H1 (cell line): ENCODE measurements at regions not wholly inside any gene's neighbourhood (a gene's known extent, or its start where the extent isn't known, plus 50 kb on each side); places are given as distances from the start of the nearest gene placed in this dataset.

Experiments used
- CTCF ChIA-PET: fragments of 300-600 bp; sonication (Branson Sonifier 250); formaldehyde crosslinking; loops from one replicate; lab custom pipeline; 2021; ENCODE audit not compliant: partially characterized antibody; lab: Charles Lee
- POLR2A ChIA-PET: fragments of 300-600 bp; sonication (Branson Sonifier 250); formaldehyde crosslinking; loops from one replicate; lab custom pipeline; 2021; ENCODE audit warnings: inconsistent platforms; ENCODE audit not compliant: partially characterized antibody; lab: Charles Lee
- DNase-seq, 2 experiments: peaks; one replicate each; pipeline versions ENCODE4 v3.0.0 to v3.0.0-alpha.2; 2010 to 2022; ENCODE audit warnings: low spot score in 2 of 2, low read depth in 1 of 2, mixed read lengths in 1 of 2
- FAIRE-seq: peaks from 2 replicates; lab custom pipeline; 2011; peaks lifted over from hg19 to GRCh38; lab: Jason Lieb, UNC
- H2AFZ ChIP-seq: 2 replicates; pipeline ENCODE4 v1.8.1; 2012; ENCODE audit warnings: low read length, inconsistent platforms
- H2AK5ac ChIP-seq: 2 replicates; pipeline ENCODE4 v1.6.1; 2013; ENCODE audit warnings: low read depth, low read length
- H2BK120ac ChIP-seq: replicated peaks from 2 replicates; pipeline ENCODE3; 2013; ENCODE audit warnings: low read depth, low read length, inconsistent platforms
- H2BK12ac ChIP-seq: 2 replicates; pipeline ENCODE4 v1.6.1; 2013; ENCODE audit warnings: low read depth, low read length
- H2BK15ac ChIP-seq: 2 replicates; pipeline ENCODE4 v1.6.1; 2013; ENCODE audit warnings: low read length
- H2BK20ac ChIP-seq: 2 replicates; pipeline ENCODE4 v1.6.1; 2013; ENCODE audit warnings: low read length
- H2BK5ac ChIP-seq: 2 replicates; pipeline ENCODE4 v1.6.1; 2013; ENCODE audit warnings: low read depth, low read length
- H3K14ac ChIP-seq: 2 replicates; pipeline ENCODE4 v1.6.1; 2013; ENCODE audit warnings: inconsistent platforms; ENCODE audit not compliant: insufficient read length
- H3K18ac ChIP-seq: 2 replicates; pipeline ENCODE4 v1.6.1; 2013; ENCODE audit warnings: low read length; ENCODE audit errors: extremely low read depth
- H3K23ac ChIP-seq: 2 replicates; pipeline ENCODE4 v1.6.1; 2013; ENCODE audit warnings: inconsistent platforms; ENCODE audit not compliant: insufficient read length
- H3K23me2 ChIP-seq: 2 replicates; pipeline ENCODE4 v1.6.1; 2013; ENCODE audit warnings: low read depth, low read length
- H3K27ac ChIP-seq: 2 replicates; pipeline ENCODE4 v1.6.1; 2011; ENCODE audit warnings: low read depth, low read length, inconsistent platforms
- H3K27me3 ChIP-seq, 4 experiments: replicated peaks in 1 of 4; 1 replicate in 1 of 4; 2 replicates in 3 of 4; pipeline versions ENCODE4 v1.6.1 to v1.8.1; 2011 to 2013; ENCODE audit warnings: low read length in 3 of 4, mild to moderate bottlenecking in 3 of 4, inconsistent platforms in 2 of 4, mixed read lengths in 2 of 4, moderate library complexity in 1 of 4; ENCODE audit not compliant: control insufficient read depth in 3 of 4, insufficient read depth in 3 of 4; ENCODE audit errors: extremely low read depth in 1 of 4
- H3K36me3 ChIP-seq, 4 experiments: 2 replicates each; pipeline versions ENCODE4 v1.6.1 to v1.8.1; 2011 to 2013; ENCODE audit warnings: mild to moderate bottlenecking in 4 of 4, low read length in 3 of 4, moderate library complexity in 2 of 4, control low read depth in 1 of 4, inconsistent platforms in 1 of 4; ENCODE audit not compliant: insufficient read depth in 4 of 4, control insufficient read depth in 2 of 4
- H3K4ac ChIP-seq: replicated peaks from 2 replicates; pipeline ENCODE3; 2013; ENCODE audit warnings: low read length, low read depth, mixed read lengths, inconsistent platforms; ENCODE audit not compliant: insufficient read length
- H3K4me1 ChIP-seq, 4 experiments: replicated peaks in 1 of 4; 1 replicate in 1 of 4; 2 replicates in 3 of 4; pipeline versions ENCODE4 v1.6.1 to v1.8.1; 2011 to 2013; ENCODE audit warnings: low read length in 3 of 4, inconsistent platforms in 2 of 4, mixed read lengths in 1 of 4; ENCODE audit not compliant: insufficient read depth in 4 of 4, control insufficient read depth in 3 of 4
- H3K4me2 ChIP-seq, 2 experiments: 2 replicates each; pipeline versions ENCODE4 v1.6.1 to v1.8.1; 2011 to 2013; ENCODE audit warnings: low read depth in 2 of 2, low read length in 2 of 2, control low read depth in 1 of 2, inconsistent platforms in 1 of 2, mild to moderate bottlenecking in 1 of 2; ENCODE audit not compliant: insufficient read depth in 1 of 2
- H3K4me3 ChIP-seq, 4 experiments: fragments of 200-600, 300-600 bp in 1 of 4; sonication (generic), shearing (Covaris generic), sonication (Bioruptor Twin) in 1 of 4; 2 replicates each; pipeline versions ENCODE4 v1.5.1 to v1.8.1; 2011 to 2016; ENCODE audit warnings: low read length in 4 of 4, low read depth in 3 of 4, control low read depth in 2 of 4, inconsistent platforms in 2 of 4, mild to moderate bottlenecking in 2 of 4, mixed read lengths in 1 of 4, moderate library complexity in 1 of 4; ENCODE audit not compliant: insufficient read depth in 2 of 4; ENCODE audit errors: extremely low read depth in 1 of 4
- H3K56ac ChIP-seq: replicated peaks from 2 replicates; pipeline ENCODE3; 2013; ENCODE audit warnings: low read depth, mild to moderate bottlenecking, mixed read lengths, low read length, inconsistent platforms; ENCODE audit not compliant: insufficient read length
- H3K79me1 ChIP-seq: 2 replicates; pipeline ENCODE4 v1.6.1; 2013; ENCODE audit warnings: low read depth, low read length, control low read depth
- H3K79me2 ChIP-seq, 2 experiments: 2 replicates each; pipeline versions ENCODE4 v1.6.1 to v1.8.1; 2012 to 2013; ENCODE audit warnings: low read length in 2 of 2, mild to moderate bottlenecking in 2 of 2, inconsistent platforms in 1 of 2; ENCODE audit not compliant: insufficient read depth in 2 of 2, control insufficient read depth in 1 of 2
- H3K9ac ChIP-seq, 4 experiments: replicated peaks in 1 of 4; 1 replicate in 1 of 4; 2 replicates in 3 of 4; pipeline versions ENCODE4 v1.6.1 to v1.8.1; 2011 to 2013; ENCODE audit warnings: low read depth in 3 of 4, low read length in 3 of 4, control low read depth in 2 of 4, mild to moderate bottlenecking in 2 of 4, moderate library complexity in 2 of 4, inconsistent platforms in 1 of 4; ENCODE audit errors: extremely low read depth in 1 of 4
- H3K9me3 ChIP-seq, 2 experiments: 2 replicates each; pipeline versions ENCODE4 v1.6.1 to v1.8.1; 2012 to 2013; ENCODE audit warnings: mild to moderate bottlenecking in 2 of 2, moderate library complexity in 2 of 2, control low read depth in 1 of 2, inconsistent platforms in 1 of 2, low read depth in 1 of 2, low read length in 1 of 2, mixed read lengths in 1 of 2; ENCODE audit not compliant: insufficient read depth in 2 of 2
- H4K20me1 ChIP-seq, 2 experiments: replicated peaks in 1 of 2; 2 replicates each; pipeline versions ENCODE3 to v1.8.1; 2011 to 2013; ENCODE audit warnings: inconsistent platforms in 2 of 2, low read length in 2 of 2, mild to moderate bottlenecking in 1 of 2; ENCODE audit not compliant: insufficient read depth in 2 of 2, control insufficient read depth in 1 of 2
- H4K5ac ChIP-seq: 2 replicates; pipeline ENCODE4 v1.6.1; 2013; ENCODE audit warnings: low read length, low read depth, mixed read lengths, inconsistent platforms; ENCODE audit not compliant: insufficient read length
- H4K8ac ChIP-seq: 2 replicates; pipeline ENCODE4 v1.8.0; 2013; ENCODE audit warnings: mild to moderate bottlenecking, moderate library complexity, low read length, inconsistent platforms; ENCODE audit not compliant: insufficient read depth; ENCODE audit errors: extremely low read depth
- H4K91ac ChIP-seq: replicated peaks from 2 replicates; pipeline ENCODE3; 2013; ENCODE audit warnings: low read length, mixed read lengths, inconsistent platforms; ENCODE audit not compliant: insufficient read length
- CTBP2 ChIP-seq: IDR thresholded peaks from 2 replicates; pipeline ENCODE4 v1.7.0; 2011; ENCODE audit warnings: borderline replicate concordance, mild to moderate bottlenecking, moderate library complexity, mixed read lengths, low read length; ENCODE audit not compliant: insufficient read depth, insufficient read length
- PHF8 ChIP-seq: fragments of 200-600 bp; sonication (generic); conservative IDR thresholded peaks from 2 replicates; pipeline ENCODE4 v1.7.1; 2012; ENCODE audit warnings: low read depth, mild to moderate bottlenecking, inconsistent platforms, low read length, moderate library complexity
- SIN3A ChIP-seq, 2 experiments: IDR thresholded peaks in 1 of 2; conservative IDR thresholded peaks in 1 of 2; 2 replicates each; pipeline ENCODE4 v1.6.1; 2011 to 2012; ENCODE audit warnings: low read length in 2 of 2, improper control_type of control experiment in 1 of 2, low read depth in 1 of 2, mild to moderate bottlenecking in 1 of 2
- WGBS, 2 experiments: shearing (Covaris generic) in 1 of 2; methylation state at CpG; one replicate each; pipeline versions ENCODE4 v1.1.6 to v1.1.7; 2013 to 2015; ENCODE audit warnings: low lambda C conversion rate in 2 of 2, mixed read lengths in 2 of 2, inconsistent platforms in 1 of 2, low coverage in 1 of 2, missing lambda C conversion rate in 1 of 2; ENCODE audit not compliant: insufficient replicate concordance in 2 of 2, insufficient coverage in 1 of 2, insufficient read length in 1 of 2; ENCODE audit errors: extremely low coverage in 1 of 2, missing lambda C conversion rate in 1 of 2; 5-methylcytosine and 5-hydroxymethylcytosine counted together

DNA sequence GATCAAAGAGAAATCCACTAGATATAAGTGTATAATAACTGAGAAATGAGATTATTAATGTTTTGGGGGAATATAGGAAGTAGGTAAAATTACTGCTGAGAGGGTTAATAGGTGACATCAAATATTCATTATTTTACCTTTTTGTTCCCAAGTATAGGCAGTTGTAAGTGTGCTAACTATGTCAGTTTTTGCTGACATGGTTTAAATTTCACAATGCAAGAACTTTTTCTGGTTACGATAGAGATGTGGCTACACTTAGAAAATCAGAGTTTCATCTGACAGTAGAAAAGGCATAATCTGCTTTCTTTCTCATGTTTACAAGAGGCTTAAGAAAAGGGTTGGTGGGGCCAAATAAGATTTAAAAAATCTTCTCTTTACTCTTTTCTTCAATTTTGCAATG, 235.0 kb upstream of the DPPA4 start:
- no peak for DNase-seq
- H4K5ac ChIP-seq = no peak overlapping the region
- no peak overlapping the region for H3K9ac ChIP-seq
- no peak overlapping the region for H3K18ac ChIP-seq
- H3K9me3 ChIP-seq = no peaks in the 10 kb centered on the region
- no peaks in the 10 kb centered on the region for H3K27me3 ChIP-seq
- no peaks in the 10 kb centered on the region for H3K79me1 ChIP-seq
- H3K23ac ChIP-seq = no peak overlapping the region
- no peak overlapping the region for H2BK5ac ChIP-seq
- FAIRE-seq = no peak
- CTCF ChIA-PET = no interaction called here
- no peaks in the 10 kb centered on the region for H3K36me3 ChIP-seq
- POLR2A ChIA-PET = no interaction called here
- 94% methylated on average over 1 of the region's 1 CpG; no CpG with 5 or more reads in 1 of the 2 experiments for WGBS, 2 experiments
- H3K4me3 ChIP-seq = no peak overlapping the region
- H2BK15ac ChIP-seq = no peak overlapping the region
- no peaks in the 10 kb centered on the region for H3K79me2 ChIP-seq
- no peak overlapping the region for H3K56ac ChIP-seq
- H4K8ac ChIP-seq = no peak overlapping the region
- H3K4me2 ChIP-seq = no peak overlapping the region
- H2AFZ ChIP-seq = no peak overlapping the region
- H4K91ac ChIP-seq = no peak overlapping the region
- no peak overlapping the region for H2AK5ac ChIP-seq
- H3K4ac ChIP-seq = no peak overlapping the region
- TF ChIP-seq PHF8 = no peak
- TF ChIP-seq CTBP2 = no peak
- no peak for TF ChIP-seq SIN3A (conservative IDR thresholded peaks at IDR 0.05 in 1 of 2, IDR thresholded peaks at IDR 0.05 in 1 of 2; ENCODE audit: low read depth in 1 of 2, low read length in 2 of 2)
- H4K20me1 ChIP-seq = no peaks in the 10 kb centered on the region
- H3K27ac ChIP-seq = no peak overlapping the region
- no peaks in the 10 kb centered on the region for H3K4me1 ChIP-seq
- H3K23me2 ChIP-seq = no peaks in the 10 kb centered on the region
- no peak overlapping the region for H2BK12ac ChIP-seq
- no peak overlapping the region for H2BK120ac ChIP-seq
- no peak overlapping the region for H3K14ac ChIP-seq
- H2BK20ac ChIP-seq = no peak overlapping the region
